Loucy (cell line): ENCODE measurements at regions not wholly inside any gene's neighbourhood (a gene's known extent, or its start where the extent isn't known, plus 50 kb on each side); places are given as distances from the start of the nearest gene placed in this dataset.

Source experiments
- H2AFZ ChIP-seq: fragments of 200-600 bp; sonication (generic); 2 replicates; pipeline ENCODE4 v1.6.0; 2016; ENCODE audit warnings: antibody characterized with exemption, mild to moderate bottlenecking, low read length, moderate library complexity
- H3F3A ChIP-seq: fragments of 200-600 bp; 2 replicates; pipeline ENCODE4 v1.6.0; 2016; ENCODE audit warnings: antibody characterized with exemption, low read depth, mild to moderate bottlenecking
- H3K27me3 ChIP-seq: fragments of 200-600 bp; sonication (generic); 2 replicates; pipeline ENCODE4 v1.6.1; 2014; ENCODE audit warnings: low read length, mild to moderate bottlenecking; ENCODE audit not compliant: insufficient read depth, poor library complexity, severe bottlenecking
- H3K36me3 ChIP-seq: fragments of 200-600 bp; sonication (generic); 2 replicates; pipeline ENCODE4 v1.6.1; 2016; ENCODE audit warnings: low read length; ENCODE audit not compliant: insufficient read depth
- H3K4me1 ChIP-seq: fragments of 200-600 bp; sonication (generic); 2 replicates; pipeline ENCODE4 v1.5.1; 2014; ENCODE audit warnings: low read length, mild to moderate bottlenecking; ENCODE audit not compliant: insufficient read depth, poor library complexity, severe bottlenecking
- H3K4me2 ChIP-seq: fragments of 200-600 bp; sonication (generic); 2 replicates; pipeline ENCODE4 v1.6.0; 2014; ENCODE audit warnings: antibody characterized with exemption, low read length, low read depth, mild to moderate bottlenecking; ENCODE audit not compliant: poor library complexity, severe bottlenecking
- H3K4me3 ChIP-seq: fragments of 200-600 bp; sonication (generic); 2 replicates; pipeline ENCODE4 v1.5.1; 2014; ENCODE audit warnings: low read length, mild to moderate bottlenecking, mixed read lengths; ENCODE audit not compliant: poor library complexity, severe bottlenecking
- H3K79me2 ChIP-seq: fragments of 200-600 bp; sonication (generic); 2 replicates; pipeline ENCODE4 v1.6.1; 2014; ENCODE audit warnings: low read length; ENCODE audit not compliant: insufficient read depth
- H3K9ac ChIP-seq: fragments of 200-600 bp; sonication (generic); 2 replicates; pipeline ENCODE4 v1.6.0; 2014; ENCODE audit warnings: mild to moderate bottlenecking, low read depth, low read length, moderate library complexity; ENCODE audit not compliant: poor library complexity, severe bottlenecking
- H3K9me2 ChIP-seq: fragments of 200-600 bp; sonication (generic); replicated peaks from 2 replicates; pipeline ENCODE4 v1.6.1; 2016; ENCODE audit warnings: low read depth, low read length, mixed read lengths
- H3K9me3 ChIP-seq: fragments of 200-600 bp; sonication (generic); 2 replicates; pipeline ENCODE4 v1.6.1; 2014; ENCODE audit warnings: mild to moderate bottlenecking, antibody characterized with exemption, low read length, low read depth; ENCODE audit not compliant: insufficient read depth
- H4K20me1 ChIP-seq: fragments of 200-600 bp; sonication (generic); 2 replicates; pipeline ENCODE4 v1.6.0; 2014; ENCODE audit warnings: antibody characterized with exemption, low read length, mild to moderate bottlenecking; ENCODE audit not compliant: insufficient read depth, poor library complexity, severe bottlenecking
- EZH2phosphoT487 ChIP-seq: fragments of 200-600 bp; IDR thresholded peaks from 2 replicates; pipeline ENCODE4 v1.6.1; 2018; ENCODE audit warnings: antibody characterized with exemption, mild to moderate bottlenecking, moderate library complexity, borderline replicate concordance
- TF ChIP-seq, protein P1 (sequence below): fragments of 200-600 bp; sonication (generic); conservative IDR thresholded peaks from 2 replicates; pipeline ENCODE4 v1.5.1; 2014; ENCODE audit warnings: mild to moderate bottlenecking, antibody characterized with exemption, low read length

DNA sequence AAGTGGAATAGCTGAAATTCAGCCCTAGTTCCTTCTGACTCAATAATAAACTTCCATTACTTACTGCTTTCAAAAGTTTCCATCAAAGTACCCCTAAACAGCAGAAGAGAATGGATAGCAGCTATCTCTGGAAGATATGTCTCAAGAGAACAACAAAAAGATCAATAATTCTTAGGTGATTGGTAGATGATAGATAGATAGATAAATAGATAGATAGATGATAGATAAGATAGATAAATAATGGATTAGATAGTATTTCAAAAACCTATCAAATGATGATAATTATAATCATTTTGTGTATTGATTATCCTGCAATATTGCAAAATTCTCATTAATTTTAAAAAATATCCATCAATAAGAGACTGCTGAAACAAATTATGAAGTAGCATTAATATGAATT lies 97.4 kb upstream of the CCND2 start:
- Histone ChIP-seq H3K4me2 (no peak overlapping the region), H3K9me3 (peaks cover 3% of the 10 kb centered on the region; the same call in 1 of the 2 replicates), H3K9ac (no peak overlapping the region), H3K36me3 (no peaks in the 10 kb centered on the region), H3K4me3 (no peak overlapping the region), H3K79me2 (no peaks in the 10 kb centered on the region), H2AFZ (no peak overlapping the region), H3F3A (no peaks in the 10 kb centered on the region), H3K9me2 (no peaks in the 10 kb centered on the region), H3K4me1 (no peaks in the 10 kb centered on the region), H4K20me1 (no peaks in the 10 kb centered on the region), H3K27me3 (no peaks in the 10 kb centered on the region)
- no peak for TF ChIP-seq EZH2phosphoT487
- TF ChIP-seq, protein P1, sequence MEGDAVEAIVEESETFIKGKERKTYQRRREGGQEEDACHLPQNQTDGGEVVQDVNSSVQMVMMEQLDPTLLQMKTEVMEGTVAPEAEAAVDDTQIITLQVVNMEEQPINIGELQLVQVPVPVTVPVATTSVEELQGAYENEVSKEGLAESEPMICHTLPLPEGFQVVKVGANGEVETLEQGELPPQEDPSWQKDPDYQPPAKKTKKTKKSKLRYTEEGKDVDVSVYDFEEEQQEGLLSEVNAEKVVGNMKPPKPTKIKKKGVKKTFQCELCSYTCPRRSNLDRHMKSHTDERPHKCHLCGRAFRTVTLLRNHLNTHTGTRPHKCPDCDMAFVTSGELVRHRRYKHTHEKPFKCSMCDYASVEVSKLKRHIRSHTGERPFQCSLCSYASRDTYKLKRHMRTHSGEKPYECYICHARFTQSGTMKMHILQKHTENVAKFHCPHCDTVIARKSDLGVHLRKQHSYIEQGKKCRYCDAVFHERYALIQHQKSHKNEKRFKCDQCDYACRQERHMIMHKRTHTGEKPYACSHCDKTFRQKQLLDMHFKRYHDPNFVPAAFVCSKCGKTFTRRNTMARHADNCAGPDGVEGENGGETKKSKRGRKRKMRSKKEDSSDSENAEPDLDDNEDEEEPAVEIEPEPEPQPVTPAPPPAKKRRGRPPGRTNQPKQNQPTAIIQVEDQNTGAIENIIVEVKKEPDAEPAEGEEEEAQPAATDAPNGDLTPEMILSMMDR: no peak

DNA sequence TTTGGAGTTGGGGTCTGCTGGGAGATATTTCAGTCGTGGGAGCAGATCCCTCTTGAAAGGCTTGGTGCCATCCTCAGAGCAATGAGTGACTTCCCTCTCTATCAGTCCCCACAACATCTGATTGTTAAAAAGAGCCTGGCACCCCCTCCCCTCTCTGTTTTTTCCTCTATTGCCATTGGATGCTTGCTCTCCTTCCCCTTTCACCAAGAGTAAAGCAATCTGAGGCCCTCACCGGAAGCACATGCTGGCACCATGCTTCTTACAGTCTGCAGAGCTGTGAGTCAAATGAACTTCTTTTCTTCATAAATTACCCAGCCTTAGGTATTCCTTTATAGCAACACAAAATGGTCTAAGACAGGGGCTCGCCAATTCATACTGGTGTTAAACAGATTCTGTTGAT lies 99.1 kb upstream of the CCND2 start:
- TF ChIP-seq, protein P1: no peak
- no peak for TF ChIP-seq EZH2phosphoT487
- no peaks in the 10 kb centered on the region for H3K79me2 ChIP-seq
- no peak overlapping the region for H3K9ac ChIP-seq
- H4K20me1 ChIP-seq: no peaks in the 10 kb centered on the region
- H3K4me1 ChIP-seq: no peaks in the 10 kb centered on the region
- H3K4me3 ChIP-seq: no peak overlapping the region
- no peaks in the 10 kb centered on the region for H3K9me2 ChIP-seq
- no peaks in the 10 kb centered on the region for H3K9me3 ChIP-seq
- H3F3A ChIP-seq: no peaks in the 10 kb centered on the region
- no peaks in the 10 kb centered on the region for H3K36me3 ChIP-seq
- H2AFZ ChIP-seq: no peak overlapping the region
- no peak overlapping the region for H3K4me2 ChIP-seq
- no peaks in the 10 kb centered on the region for H3K27me3 ChIP-seq

DNA sequence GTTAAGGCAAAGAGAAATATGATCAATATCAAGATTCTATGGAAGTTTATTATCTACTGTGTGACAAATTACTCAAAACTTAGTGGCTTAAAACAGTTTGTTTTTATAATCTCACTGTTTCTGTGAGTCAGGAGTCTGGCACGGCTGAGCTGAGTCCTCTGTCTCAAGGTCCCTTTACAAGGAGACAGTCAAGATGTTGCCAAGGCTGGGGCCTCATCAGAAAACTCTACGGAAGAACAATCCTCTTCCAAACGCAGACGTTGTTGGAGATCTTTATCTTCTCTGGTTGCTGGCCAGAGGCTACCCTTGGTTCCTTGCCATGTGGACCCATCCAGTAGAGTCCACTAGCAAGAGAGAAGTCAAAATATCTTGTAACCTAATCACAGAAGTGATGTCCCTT lies 100.6 kb upstream of the CCND2 start:
- H3K79me2 ChIP-seq: no peaks in the 10 kb centered on the region
- H3K9ac ChIP-seq: no peak overlapping the region
- H3K9me3 ChIP-seq: no peaks in the 10 kb centered on the region
- H3K9me2 ChIP-seq: no peaks in the 10 kb centered on the region
- no peaks in the 10 kb centered on the region for H4K20me1 ChIP-seq
- no peaks in the 10 kb centered on the region for H3K4me1 ChIP-seq
- H2AFZ ChIP-seq: no peak overlapping the region
- H3F3A ChIP-seq: no peaks in the 10 kb centered on the region
- TF ChIP-seq EZH2phosphoT487: no peak
- TF ChIP-seq, protein P1: no peak
- H3K4me2 ChIP-seq: no peak overlapping the region
- no peaks in the 10 kb centered on the region for H3K27me3 ChIP-seq
- H3K36me3 ChIP-seq: no peaks in the 10 kb centered on the region
- no peak overlapping the region for H3K4me3 ChIP-seq
